ENCODE measurements at regions not wholly inside any gene's neighbourhood (a gene's known extent, or its start where the extent isn't known, plus 50 kb on each side); places are given as distances from the start of the nearest gene placed in this dataset.

DNA sequence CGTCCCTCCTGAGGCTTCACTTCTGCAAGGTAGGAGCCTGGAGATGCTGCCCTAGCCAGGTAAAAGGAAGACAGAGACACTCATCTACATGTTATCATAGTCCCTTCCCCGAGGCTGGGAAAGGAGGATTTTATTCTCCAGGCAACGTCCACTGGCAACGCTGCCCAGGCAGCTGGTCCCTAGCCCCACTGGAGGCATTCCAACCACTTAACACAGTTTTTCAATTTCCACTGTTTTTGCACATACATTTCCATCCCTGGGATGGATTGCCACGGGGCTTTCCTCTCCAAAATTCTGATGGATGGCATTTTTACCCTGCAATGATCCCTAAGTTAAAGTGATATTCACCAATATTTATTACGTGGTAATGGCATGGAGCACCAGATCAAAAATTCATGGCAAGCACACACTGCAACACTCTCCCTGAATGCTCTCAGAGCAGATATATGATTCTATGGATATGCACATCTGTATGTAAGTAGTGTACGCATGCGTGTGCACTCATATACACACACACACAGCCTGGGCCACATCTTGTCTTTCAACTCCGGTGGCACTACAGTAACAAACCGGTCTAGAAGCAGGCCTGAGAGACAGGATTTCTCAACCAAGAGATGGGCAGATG is 322.3 kb upstream of the TSHZ3 start:
- TF ChIP-seq, protein P1, sequence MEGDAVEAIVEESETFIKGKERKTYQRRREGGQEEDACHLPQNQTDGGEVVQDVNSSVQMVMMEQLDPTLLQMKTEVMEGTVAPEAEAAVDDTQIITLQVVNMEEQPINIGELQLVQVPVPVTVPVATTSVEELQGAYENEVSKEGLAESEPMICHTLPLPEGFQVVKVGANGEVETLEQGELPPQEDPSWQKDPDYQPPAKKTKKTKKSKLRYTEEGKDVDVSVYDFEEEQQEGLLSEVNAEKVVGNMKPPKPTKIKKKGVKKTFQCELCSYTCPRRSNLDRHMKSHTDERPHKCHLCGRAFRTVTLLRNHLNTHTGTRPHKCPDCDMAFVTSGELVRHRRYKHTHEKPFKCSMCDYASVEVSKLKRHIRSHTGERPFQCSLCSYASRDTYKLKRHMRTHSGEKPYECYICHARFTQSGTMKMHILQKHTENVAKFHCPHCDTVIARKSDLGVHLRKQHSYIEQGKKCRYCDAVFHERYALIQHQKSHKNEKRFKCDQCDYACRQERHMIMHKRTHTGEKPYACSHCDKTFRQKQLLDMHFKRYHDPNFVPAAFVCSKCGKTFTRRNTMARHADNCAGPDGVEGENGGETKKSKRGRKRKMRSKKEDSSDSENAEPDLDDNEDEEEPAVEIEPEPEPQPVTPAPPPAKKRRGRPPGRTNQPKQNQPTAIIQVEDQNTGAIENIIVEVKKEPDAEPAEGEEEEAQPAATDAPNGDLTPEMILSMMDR (IDR thresholded peaks at IDR 0.05; ENCODE audit: insufficient read depth, low read length, poor library complexity, severe bottlenecking): no peak
- DNase-seq (ENCODE audit: extremely low read depth, insufficient read length): no peak

GRCh38 chr19:31674503-31675192 is 325.4 kb upstream of the TSHZ3 start:
- no peaks in the 10 kb centered on the region for H3K27me3 ChIP-seq (replicated peaks; ENCODE audit: control insufficient read depth, insufficient read depth, low read length)
- no peak overlapping the region for H3K4me3 ChIP-seq (replicated peaks; ENCODE audit: low read depth, low read length)
- TF ChIP-seq, protein P1 (IDR thresholded peaks at IDR 0.05; ENCODE audit: insufficient read depth, low read length, poor library complexity, severe bottlenecking): no peak
- DNase-seq (ENCODE audit: extremely low read depth, insufficient read length): no peak
- H3K36me3 ChIP-seq (ENCODE audit: control insufficient read depth, insufficient read depth, low read length): no peaks in the 10 kb centered on the region

More for the DNA sequence above, 322.3 kb upstream of the TSHZ3 start:
- no peaks in the 10 kb centered on the region for H3K27me3 ChIP-seq (replicated peaks; ENCODE audit: control insufficient read depth, insufficient read depth, low read length)
- no peak overlapping the region for H3K4me3 ChIP-seq (replicated peaks; ENCODE audit: low read depth, low read length)
- no peaks in the 10 kb centered on the region for H3K36me3 ChIP-seq (ENCODE audit: control insufficient read depth, insufficient read depth, low read length)

DNA sequence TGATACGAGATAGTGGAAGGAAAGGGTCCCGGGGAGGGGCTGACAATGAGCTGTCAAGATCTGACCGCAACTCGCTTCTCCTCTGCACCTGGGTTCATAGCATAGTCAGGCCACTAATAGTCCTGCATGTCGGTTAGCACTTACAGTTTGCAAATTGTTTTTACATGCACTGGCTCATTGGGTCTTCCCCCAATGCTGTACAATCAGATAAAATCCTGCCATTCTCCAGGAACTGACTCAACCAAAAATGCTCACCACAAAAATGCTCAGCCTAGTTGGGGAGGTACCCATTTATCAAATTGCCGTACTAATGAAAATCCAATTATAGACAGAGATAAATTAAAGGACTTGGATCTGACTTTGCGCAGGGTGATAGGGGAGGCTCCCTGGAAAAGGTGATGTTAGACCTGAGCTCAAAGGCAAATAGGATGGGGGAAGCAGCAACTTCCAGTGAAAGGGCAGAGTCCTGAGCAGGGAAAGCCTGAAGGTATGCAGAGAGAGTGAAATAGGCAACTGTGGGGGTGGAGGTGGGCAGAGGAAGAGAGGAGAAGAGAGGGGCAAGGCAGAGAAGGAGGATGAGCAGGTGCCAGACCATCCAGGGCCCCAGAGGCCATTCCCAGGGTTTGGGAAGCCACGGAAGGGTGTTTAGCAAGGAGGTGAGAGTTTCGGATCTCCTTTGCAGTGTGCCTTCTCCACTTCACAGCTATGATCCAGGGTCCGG is 326.1 kb upstream of the TSHZ3 start:
- TF ChIP-seq, protein P1 (IDR thresholded peaks at IDR 0.05; ENCODE audit: insufficient read depth, low read length, poor library complexity, severe bottlenecking): no peak
- H3K4me3 ChIP-seq (replicated peaks; ENCODE audit: low read depth, low read length): no peak overlapping the region
- no peak for DNase-seq (ENCODE audit: extremely low read depth, insufficient read length)
- no peaks in the 10 kb centered on the region for H3K27me3 ChIP-seq (replicated peaks; ENCODE audit: control insufficient read depth, insufficient read depth, low read length)
- H3K36me3 ChIP-seq (ENCODE audit: control insufficient read depth, insufficient read depth, low read length): no peaks in the 10 kb centered on the region

- no peak for DNase-seq (ENCODE audit: extremely low read depth, insufficient read length)
These were observed 327.2 kb upstream of the TSHZ3 start for GRCh38 chr19:31676271-31677004.

DNA sequence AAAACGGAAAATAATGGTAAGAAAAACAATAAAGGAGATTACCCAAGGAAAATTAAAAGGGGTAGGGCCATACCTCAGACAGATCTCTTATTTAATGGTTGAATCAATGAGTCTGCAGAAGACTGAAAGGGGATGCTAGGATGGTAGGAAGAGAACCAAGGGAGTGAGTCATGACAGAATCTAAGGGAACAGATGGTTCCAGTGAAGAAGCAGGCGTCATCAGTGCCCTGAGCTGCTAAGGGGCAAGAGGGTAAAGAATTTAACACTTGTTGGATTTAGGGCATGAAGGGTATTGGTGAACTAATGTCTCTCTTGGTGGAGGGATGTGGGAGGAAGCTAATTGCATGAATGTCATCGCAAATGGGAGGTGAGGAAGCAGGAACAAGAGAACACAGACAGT is 329.2 kb upstream of the TSHZ3 start:
- TF ChIP-seq, protein P1 (IDR thresholded peaks at IDR 0.05; ENCODE audit: insufficient read depth, low read length, poor library complexity, severe bottlenecking): no peak
- no peak for DNase-seq (ENCODE audit: extremely low read depth, insufficient read length)

More at GRCh38 chr19:31676271-31677004, 327.2 kb upstream of the TSHZ3 start:
- TF ChIP-seq, protein P1 (IDR thresholded peaks at IDR 0.05; ENCODE audit: insufficient read depth, low read length, poor library complexity, severe bottlenecking): no peak
- Histone ChIP-seq H3K27me3 (replicated peaks; ENCODE audit: control insufficient read depth, insufficient read depth, low read length) (no peaks in the 10 kb centered on the region), H3K36me3 (ENCODE audit: control insufficient read depth, insufficient read depth, low read length) (no peaks in the 10 kb centered on the region), H3K4me3 (replicated peaks; ENCODE audit: low read depth, low read length) (no peak overlapping the region)

More for the DNA sequence above, 329.2 kb upstream of the TSHZ3 start:
- H3K4me3 ChIP-seq (replicated peaks; ENCODE audit: low read depth, low read length): no peak overlapping the region
- H3K27me3 ChIP-seq (replicated peaks; ENCODE audit: control insufficient read depth, insufficient read depth, low read length): no peaks in the 10 kb centered on the region
- no peaks in the 10 kb centered on the region for H3K36me3 ChIP-seq (ENCODE audit: control insufficient read depth, insufficient read depth, low read length)
